SK-N-SH (cell line): ENCODE measurements at regions not wholly inside any gene's neighbourhood (a gene's known extent, or its start where the extent isn't known, plus 50 kb on each side); places are given as distances from the start of the nearest gene placed in this dataset.
A peak's percentile ranks its signal among the peaks of the same experiment; 100 is the strongest.

Source experiments
- CTCF ChIA-PET: fragments of 300-600, 350-600 bp; formaldehyde crosslinking; extraction: SDS; loops from one replicate; lab custom pipeline; 2021; lab: Yijun Ruan, JAX
- POLR2A ChIA-PET: fragments of 350-600 bp; sonication (Branson Sonifier 250); formaldehyde crosslinking; extraction: SDS; loops from one replicate; lab custom pipeline; 2020; ENCODE audit warnings: antibody characterized with exemption, inconsistent platforms; lab: Yijun Ruan, JAX
- DNase-seq: peaks from one replicate; pipeline ENCODE4 v3.0.0; 2012
- H2AFZ ChIP-seq: fragments of 200-600 bp; sonication (generic); 2 replicates; pipeline ENCODE4 v1.8.1; 2016; ENCODE audit warnings: antibody characterized with exemption, mild to moderate bottlenecking, low read depth
- H3F3A ChIP-seq: fragments of 200-600 bp; sonication (generic); replicated peaks from 2 replicates; pipeline ENCODE3; 2016; ENCODE audit warnings: antibody characterized with exemption, mild to moderate bottlenecking; ENCODE audit not compliant: insufficient read depth
- H3K27ac ChIP-seq, 2 experiments: fragments of 200-500 bp in 1 of 2; fragments of 200-600 bp in 1 of 2; sonication (Bioruptor generic) in 1 of 2; sonication (generic), shearing (Covaris generic) in 1 of 2; 2 replicates each; pipeline versions ENCODE4 v1.5.1 to v1.6.1; 2014 to 2016; ENCODE audit warnings: low read depth in 2 of 2, inconsistent platforms in 1 of 2, low read length in 1 of 2, mild to moderate bottlenecking in 1 of 2, mixed read lengths in 1 of 2
- H3K27me3 ChIP-seq: fragments of 200-600 bp; sonication (generic), shearing (Covaris generic); 2 replicates; pipeline ENCODE4 v1.6.1; 2016; ENCODE audit warnings: mixed run types; ENCODE audit not compliant: insufficient read depth
- H3K36me3 ChIP-seq, 2 experiments: fragments of 200-500 bp in 1 of 2; fragments of 200-600 bp in 1 of 2; sonication (Bioruptor generic) in 1 of 2; sonication (generic) in 1 of 2; replicated peaks in 1 of 2; 2 replicates each; pipeline versions ENCODE3 to v1.5.1; 2014 to 2016; ENCODE audit warnings: low read length in 1 of 2, mild to moderate bottlenecking in 1 of 2; ENCODE audit not compliant: insufficient read depth in 2 of 2, control insufficient read depth in 1 of 2
- H3K4me1 ChIP-seq, 2 experiments: fragments of 200-500 bp in 1 of 2; fragments of 200-600 bp in 1 of 2; sonication (Bioruptor generic) in 1 of 2; sonication (generic), shearing (Covaris generic) in 1 of 2; 2 replicates each; pipeline versions ENCODE4 v1.5.1 to v1.6.1; 2014 to 2016; ENCODE audit warnings: low read depth in 1 of 2, low read length in 1 of 2, mixed run types in 1 of 2; ENCODE audit not compliant: insufficient read depth in 2 of 2, control insufficient read depth in 1 of 2
- H3K4me2 ChIP-seq: fragments of 200-600 bp; sonication (generic), shearing (Covaris generic); 2 replicates; pipeline ENCODE4 v1.6.1; 2017; ENCODE audit warnings: mixed run types
- H3K4me3 ChIP-seq, 2 experiments: fragments of 200-500 bp in 1 of 2; fragments of 200-600 bp in 1 of 2; sonication (Bioruptor generic) in 1 of 2; sonication (generic), shearing (Covaris generic) in 1 of 2; 2 replicates each; pipeline versions ENCODE4 v1.5.1 to v1.8.1; 2014 to 2016; ENCODE audit warnings: low read depth in 2 of 2, inconsistent platforms in 1 of 2, low read length in 1 of 2, mild to moderate bottlenecking in 1 of 2, mixed read lengths in 1 of 2, moderate library complexity in 1 of 2
- H3K79me2 ChIP-seq: fragments of 200-600 bp; sonication (generic); 2 replicates; pipeline ENCODE4 v1.8.1; 2017; ENCODE audit warnings: mild to moderate bottlenecking; ENCODE audit not compliant: insufficient read depth
- H3K9ac ChIP-seq: fragments of 200-600 bp; sonication (generic); 2 replicates; pipeline ENCODE4 v1.6.1; 2017; ENCODE audit warnings: mixed run types
- H3K9me2 ChIP-seq: fragments of 200-600 bp; sonication (generic); 2 replicates; pipeline ENCODE4 v1.6.1; 2017; ENCODE audit warnings: mixed run types
- H3K9me3 ChIP-seq: fragments of 200-600 bp; sonication (generic); 2 replicates; pipeline ENCODE4 v1.6.1; 2017; ENCODE audit warnings: mixed run types, mild to moderate bottlenecking, moderate library complexity
- H4K20me1 ChIP-seq: fragments of 200-600 bp; sonication (generic); 2 replicates; pipeline ENCODE4 v1.6.1; 2017; ENCODE audit warnings: mild to moderate bottlenecking, mixed run types; ENCODE audit not compliant: insufficient read depth
- CHD2 ChIP-seq: fragments of 150-350 bp; IDR thresholded peaks from 2 replicates; pipeline ENCODE4 v1.6.1; 2018; ENCODE audit warnings: low read length; ENCODE audit not compliant: partially characterized antibody
- EP300 ChIP-seq, 2 experiments: IDR thresholded peaks; 2 replicates each; pipeline versions ENCODE4 v1.4.0 to v1.6.1; 2012; ENCODE audit warnings: borderline replicate concordance in 1 of 2, low read depth in 1 of 2, low read length in 1 of 2
- EZH2phosphoT487 ChIP-seq: fragments of 200-600 bp; sonication (generic); IDR thresholded peaks from 2 replicates; pipeline ENCODE4 v1.6.1; 2017; ENCODE audit warnings: low read depth, mixed run types, mild to moderate bottlenecking, antibody characterized with exemption, moderate library complexity, borderline replicate concordance
- FOSL2 ChIP-seq: IDR thresholded peaks from 2 replicates; pipeline ENCODE4 v1.4.0; 2012; ENCODE audit warnings: low read depth, mild to moderate bottlenecking, moderate library complexity, borderline replicate concordance
- FOXJ3 ChIP-seq: sonication (generic); formaldehyde crosslinking; IDR thresholded peaks from 2 replicates; pipeline ENCODE4 v1.5.1; 2020; ENCODE audit warnings: mild to moderate bottlenecking, missing genetic modification reagents
- GABPA ChIP-seq: IDR thresholded peaks from 2 replicates; pipeline ENCODE4 v1.4.0; 2012; ENCODE audit warnings: low read depth, mild to moderate bottlenecking
- GATA2 ChIP-seq: sonication (generic); formaldehyde crosslinking; IDR thresholded peaks from 2 replicates; pipeline ENCODE4 v1.5.0; 2020; ENCODE audit warnings: mild to moderate bottlenecking, missing genetic modification reagents
- MEF2A ChIP-seq: IDR thresholded peaks from 2 replicates; pipeline ENCODE4 v1.4.0; 2012; ENCODE audit warnings: low read depth, borderline replicate concordance
- NFIC ChIP-seq: IDR thresholded peaks from 2 replicates; pipeline ENCODE4 v1.4.0; 2012; ENCODE audit warnings: borderline replicate concordance
- RAD21 ChIP-seq: IDR thresholded peaks from 2 replicates; pipeline ENCODE4 v1.6.1; 2012; ENCODE audit warnings: mild to moderate bottlenecking, low read length
- RFX5 ChIP-seq: IDR thresholded peaks from 2 replicates; pipeline ENCODE4 v1.6.1; 2012; ENCODE audit warnings: mild to moderate bottlenecking, improper control_type of control experiment, low read length
- RXRA ChIP-seq: IDR thresholded peaks from 2 replicates; pipeline ENCODE4 v1.4.0; 2012; ENCODE audit warnings: low read depth, mild to moderate bottlenecking, borderline replicate concordance
- SIN3A ChIP-seq: IDR thresholded peaks from 2 replicates; pipeline ENCODE4 v1.6.1; 2012; ENCODE audit warnings: low read depth, mild to moderate bottlenecking, low read length, moderate library complexity, borderline replicate concordance
- SMC3 ChIP-seq: IDR thresholded peaks from 2 replicates; pipeline ENCODE4 v1.6.1; 2012; ENCODE audit warnings: low read depth, low read length, improper control_type of control experiment
- TAF1 ChIP-seq: IDR thresholded peaks from 2 replicates; pipeline ENCODE4 v1.6.1; 2012; ENCODE audit warnings: low read depth, mild to moderate bottlenecking, low read length, moderate library complexity, borderline replicate concordance
- YY1 ChIP-seq: IDR thresholded peaks from 2 replicates; pipeline ENCODE4 v1.4.0; 2012; ENCODE audit warnings: low read depth, mild to moderate bottlenecking
- WGBS: methylation state at CpG from one replicate; pipeline ENCODE4 v1.1.6; 2017; ENCODE audit warnings: low lambda C conversion rate; 5-methylcytosine and 5-hydroxymethylcytosine counted together
- TF ChIP-seq, protein P1 (sequence below): fragments of 150-350 bp; IDR thresholded peaks from 2 replicates; pipeline ENCODE4 v1.6.1; 2017; ENCODE audit warnings: antibody characterized with exemption, low read length, low read depth, borderline replicate concordance
- TF ChIP-seq, protein P2 (sequence below): IDR thresholded peaks from 2 replicates; pipeline ENCODE4 v1.4.0; 2012; ENCODE audit warnings: low read depth, borderline replicate concordance
- TF ChIP-seq, protein P3 (sequence below): fragments of 200-600 bp; sonication (generic); IDR thresholded peaks from 2 replicates; pipeline ENCODE4 v1.6.1; 2017; ENCODE audit warnings: antibody characterized with exemption, mild to moderate bottlenecking, moderate library complexity

- TF ChIP-seq FOSL2 (no peak), SIN3A (no peak)
These were observed 761.8 kb upstream of the ACVR2A start (continued) for GRCh38 chr2:147082850-147083522.

DNA sequence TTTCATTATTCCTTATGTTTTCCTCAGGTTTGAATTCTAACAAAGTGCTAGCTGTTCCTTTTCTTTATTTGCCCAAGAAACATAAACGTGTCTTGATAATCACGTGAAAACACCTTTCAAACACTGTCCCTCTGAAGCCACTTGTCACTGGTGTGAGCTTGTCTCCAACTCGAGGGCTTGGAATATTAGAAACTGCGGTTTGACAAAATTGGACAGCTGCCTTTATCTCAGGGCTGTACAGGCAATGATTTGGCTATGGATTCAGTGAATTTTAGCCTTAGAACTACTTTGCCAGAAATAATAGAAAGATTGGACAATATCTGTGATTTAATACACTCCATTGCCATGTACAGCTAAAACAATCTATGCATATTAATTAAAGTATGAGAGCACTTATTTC, 763.0 kb upstream of the ACVR2A start:
- DNase-seq: no peak
- Histone ChIP-seq H3K79me2 (no peaks in the 10 kb centered on the region), H3K27ac (no peak overlapping the region), H3K9ac (no peak overlapping the region), H3F3A (no peaks in the 10 kb centered on the region), H3K4me3 (no peak overlapping the region), H3K36me3 (no peaks in the 10 kb centered on the region), H2AFZ (no peak overlapping the region), H4K20me1 (no peaks in the 10 kb centered on the region), H3K4me2 (no peak overlapping the region)
- ChIA-PET POLR2A (no interaction called here), CTCF (interaction anchor here (1.2 to 2.1 kb wide), 4 partner anchors 15 to 834 kb away, joined by 3 to 31 read pairs (median 7); no protein-coding TSS in a partner anchor)
- no peak for TF ChIP-seq GABPA
- no peak for TF ChIP-seq EZH2phosphoT487
- TF ChIP-seq, protein P1, sequence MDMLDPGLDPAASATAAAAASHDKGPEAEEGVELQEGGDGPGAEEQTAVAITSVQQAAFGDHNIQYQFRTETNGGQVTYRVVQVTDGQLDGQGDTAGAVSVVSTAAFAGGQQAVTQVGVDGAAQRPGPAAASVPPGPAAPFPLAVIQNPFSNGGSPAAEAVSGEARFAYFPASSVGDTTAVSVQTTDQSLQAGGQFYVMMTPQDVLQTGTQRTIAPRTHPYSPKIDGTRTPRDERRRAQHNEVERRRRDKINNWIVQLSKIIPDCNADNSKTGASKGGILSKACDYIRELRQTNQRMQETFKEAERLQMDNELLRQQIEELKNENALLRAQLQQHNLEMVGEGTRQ: no peak
- no peak for TF ChIP-seq GATA2 (CRISPR knock-in tag)
- TF ChIP-seq EP300 (IDR thresholded peaks at IDR 0.05; ENCODE audit: borderline replicate concordance in 1 of 2, low read depth in 1 of 2, low read length in 1 of 2): no peak
- TF ChIP-seq, protein P2, sequence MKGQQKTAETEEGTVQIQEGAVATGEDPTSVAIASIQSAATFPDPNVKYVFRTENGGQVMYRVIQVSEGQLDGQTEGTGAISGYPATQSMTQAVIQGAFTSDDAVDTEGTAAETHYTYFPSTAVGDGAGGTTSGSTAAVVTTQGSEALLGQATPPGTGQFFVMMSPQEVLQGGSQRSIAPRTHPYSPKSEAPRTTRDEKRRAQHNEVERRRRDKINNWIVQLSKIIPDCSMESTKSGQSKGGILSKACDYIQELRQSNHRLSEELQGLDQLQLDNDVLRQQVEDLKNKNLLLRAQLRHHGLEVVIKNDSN: no peak
- no peak for TF ChIP-seq RFX5
- TF ChIP-seq YY1: no peak
- no peak for TF ChIP-seq RAD21
- TF ChIP-seq RXRA: no peak
- TF ChIP-seq, all 33 proteins: peak for 0
- Histone ChIP-seq H3K9me3 (no peaks in the 10 kb centered on the region), H3K9me2 (no peaks in the 10 kb centered on the region), H3K27me3 (no peaks in the 10 kb centered on the region), H3K4me1 (no peaks in the 10 kb centered on the region)
- WGBS: 9% methylated on average over 4 of the region's 4 CpGs

GRCh38 chr2:147076634-147077033, 768.2 kb upstream of the ACVR2A start:
- ChIA-PET POLR2A (no interaction called here), CTCF (no interaction called here)
- Histone ChIP-seq H3K27me3 (no peaks in the 10 kb centered on the region), H3K9me3 (no peaks in the 10 kb centered on the region), H3K9ac (no peak overlapping the region), H3K79me2 (no peaks in the 10 kb centered on the region), H3K27ac (no peak overlapping the region), H3K4me2 (no peak overlapping the region), H4K20me1 (no peaks in the 10 kb centered on the region), H3K9me2 (no peaks in the 10 kb centered on the region), H3K4me3 (peak overlapping the region in 1 of 2 experiments; percentile 4; a peak in 1 of 4 replicates), H3F3A (no peaks in the 10 kb centered on the region), H3K36me3 (no peaks in the 10 kb centered on the region), H2AFZ (no peak overlapping the region), H3K4me1 (no peaks in the 10 kb centered on the region; a peak in 1 of 4 replicates)
- WGBS: 8% methylated on average over 2 of the region's 2 CpGs
- no peak for DNase-seq
- TF ChIP-seq SIN3A (no peak), CHD2 (no peak), FOXJ3 (CRISPR knock-in tag) (no peak), FOSL2 (no peak), TAF1 (no peak), YY1 (no peak), NFIC (no peak), MEF2A (no peak), SMC3 (no peak)
- TF ChIP-seq, protein P3, sequence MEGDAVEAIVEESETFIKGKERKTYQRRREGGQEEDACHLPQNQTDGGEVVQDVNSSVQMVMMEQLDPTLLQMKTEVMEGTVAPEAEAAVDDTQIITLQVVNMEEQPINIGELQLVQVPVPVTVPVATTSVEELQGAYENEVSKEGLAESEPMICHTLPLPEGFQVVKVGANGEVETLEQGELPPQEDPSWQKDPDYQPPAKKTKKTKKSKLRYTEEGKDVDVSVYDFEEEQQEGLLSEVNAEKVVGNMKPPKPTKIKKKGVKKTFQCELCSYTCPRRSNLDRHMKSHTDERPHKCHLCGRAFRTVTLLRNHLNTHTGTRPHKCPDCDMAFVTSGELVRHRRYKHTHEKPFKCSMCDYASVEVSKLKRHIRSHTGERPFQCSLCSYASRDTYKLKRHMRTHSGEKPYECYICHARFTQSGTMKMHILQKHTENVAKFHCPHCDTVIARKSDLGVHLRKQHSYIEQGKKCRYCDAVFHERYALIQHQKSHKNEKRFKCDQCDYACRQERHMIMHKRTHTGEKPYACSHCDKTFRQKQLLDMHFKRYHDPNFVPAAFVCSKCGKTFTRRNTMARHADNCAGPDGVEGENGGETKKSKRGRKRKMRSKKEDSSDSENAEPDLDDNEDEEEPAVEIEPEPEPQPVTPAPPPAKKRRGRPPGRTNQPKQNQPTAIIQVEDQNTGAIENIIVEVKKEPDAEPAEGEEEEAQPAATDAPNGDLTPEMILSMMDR: no peak
- TF ChIP-seq, protein P1: no peak
